Mesenchymal stem cell (in vitro differentiated cells and primary cell): ENCODE measurements at regions not wholly inside any gene's neighbourhood (a gene's known extent, or its start where the extent isn't known, plus 50 kb on each side); places are given as distances from the start of the nearest gene placed in this dataset.

Source experiments
- DNase-seq: peaks from one replicate; pipeline ENCODE4 v3.0.0-alpha.2; 2013
- H2AFZ ChIP-seq: one replicate; pipeline ENCODE4 v1.6.1; 2013; ENCODE audit warnings: low read depth, mild to moderate bottlenecking, control low read depth, inconsistent platforms, low read length, moderate library complexity
- H2AK5ac ChIP-seq: 2 replicates; pipeline ENCODE4 v1.6.1; 2013; ENCODE audit warnings: low read length, moderate library complexity, mild to moderate bottlenecking, inconsistent platforms; ENCODE audit not compliant: severe bottlenecking
- H2BK120ac ChIP-seq: one replicate; pipeline ENCODE4 v1.6.1; 2013; ENCODE audit warnings: low read depth, mild to moderate bottlenecking, inconsistent platforms, low read length, moderate library complexity
- H2BK12ac ChIP-seq, 2 experiments: one replicate each; pipeline ENCODE4 v1.6.1; 2013; ENCODE audit warnings: inconsistent platforms in 2 of 2, low read length in 2 of 2, mild to moderate bottlenecking in 2 of 2, moderate library complexity in 2 of 2, control low read depth in 1 of 2
- H2BK15ac ChIP-seq: one replicate; pipeline ENCODE4 v1.6.1; 2013; ENCODE audit warnings: mild to moderate bottlenecking, low read depth, inconsistent platforms; ENCODE audit not compliant: poor library complexity, severe bottlenecking
- H2BK5ac ChIP-seq: 2 replicates; pipeline ENCODE4 v1.6.1; 2013; ENCODE audit warnings: low read depth, mild to moderate bottlenecking, low read length, control low read depth, inconsistent platforms; ENCODE audit not compliant: poor library complexity, severe bottlenecking
- H3K14ac ChIP-seq, 2 experiments: one replicate each; pipeline ENCODE4 v1.6.1; 2013; ENCODE audit warnings: inconsistent platforms in 2 of 2, low read length in 2 of 2, control low read depth in 1 of 2, mild to moderate bottlenecking in 1 of 2, moderate library complexity in 1 of 2
- H3K18ac ChIP-seq, 2 experiments: one replicate each; pipeline ENCODE4 v1.6.1; 2013; ENCODE audit warnings: inconsistent platforms in 2 of 2, low read length in 2 of 2, control low read depth in 1 of 2, low read depth in 1 of 2, mild to moderate bottlenecking in 1 of 2
- H3K23ac ChIP-seq, 2 experiments: one replicate each; pipeline ENCODE4 v1.6.1; 2013; ENCODE audit warnings: inconsistent platforms in 2 of 2, low read length in 2 of 2, mild to moderate bottlenecking in 2 of 2, moderate library complexity in 2 of 2, control low read depth in 1 of 2
- H3K27ac ChIP-seq: 2 replicates; pipeline ENCODE4 v1.5.1; 2013; ENCODE audit warnings: mild to moderate bottlenecking, moderate library complexity, low read length, control low read depth, inconsistent platforms; ENCODE audit not compliant: poor library complexity, severe bottlenecking
- H3K27me3 ChIP-seq, 2 experiments: 2 replicates each; pipeline versions ENCODE4 v1.6.1 to v1.7.0; 2013; ENCODE audit warnings: low read length in 2 of 2, mild to moderate bottlenecking in 2 of 2, moderate library complexity in 2 of 2, control low read depth in 1 of 2, inconsistent platforms in 1 of 2; ENCODE audit not compliant: control insufficient read depth in 1 of 2, insufficient read depth in 1 of 2
- H3K36me3 ChIP-seq, 2 experiments: 2 replicates each; pipeline versions ENCODE4 v1.6.1 to v1.7.0; 2013; ENCODE audit warnings: low read length in 2 of 2, control low read depth in 1 of 2, inconsistent platforms in 1 of 2, low read depth in 1 of 2, mild to moderate bottlenecking in 1 of 2; ENCODE audit not compliant: insufficient read depth in 2 of 2, control insufficient read depth in 1 of 2
- H3K4ac ChIP-seq, 2 experiments: one replicate each; pipeline ENCODE4 v1.6.1; 2013; ENCODE audit warnings: inconsistent platforms in 2 of 2, low read length in 2 of 2, mild to moderate bottlenecking in 2 of 2, moderate library complexity in 2 of 2, control low read depth in 1 of 2, low read depth in 1 of 2
- H3K4me1 ChIP-seq: 2 replicates; pipeline ENCODE4 v1.6.1; 2013; ENCODE audit warnings: low read depth, low read length, control low read depth; ENCODE audit not compliant: control insufficient read depth, insufficient read depth
- H3K4me2 ChIP-seq: 2 replicates; pipeline ENCODE4 v1.6.1; 2013; ENCODE audit warnings: low read length, mild to moderate bottlenecking, inconsistent platforms; ENCODE audit not compliant: poor library complexity, severe bottlenecking
- H3K4me3 ChIP-seq, 2 experiments: 2 replicates each; pipeline versions ENCODE4 v1.5.1 to v1.7.0; 2013; ENCODE audit warnings: low read length in 2 of 2, mild to moderate bottlenecking in 2 of 2, control low read depth in 1 of 2, low read depth in 1 of 2; ENCODE audit not compliant: insufficient read depth in 1 of 2
- H3K79me1 ChIP-seq: replicated peaks from 2 replicates; pipeline ENCODE4 v1.6.1; 2013; ENCODE audit warnings: mild to moderate bottlenecking, control low read depth, low read length, inconsistent platforms; ENCODE audit not compliant: poor library complexity, severe bottlenecking
- H3K9ac ChIP-seq: 2 replicates; pipeline ENCODE4 v1.7.0; 2013; ENCODE audit warnings: mild to moderate bottlenecking, low read length, moderate library complexity
- H3K9me3 ChIP-seq: 2 replicates; pipeline ENCODE4 v1.7.0; 2013; ENCODE audit warnings: mild to moderate bottlenecking, low read length; ENCODE audit not compliant: control insufficient read depth
- H4K8ac ChIP-seq: one replicate; pipeline ENCODE4 v1.6.1; 2013; ENCODE audit warnings: inconsistent platforms, mild to moderate bottlenecking, low read length, moderate library complexity
- H4K91ac ChIP-seq: one replicate; pipeline ENCODE4 v1.6.1; 2013; ENCODE audit warnings: mild to moderate bottlenecking, low read length, inconsistent platforms
- WGBS: methylation state at CpG from one replicate; pipeline ENCODE4 v1.1.7; 2013; ENCODE audit warnings: mixed read lengths; 5-methylcytosine and 5-hydroxymethylcytosine counted together

DNA sequence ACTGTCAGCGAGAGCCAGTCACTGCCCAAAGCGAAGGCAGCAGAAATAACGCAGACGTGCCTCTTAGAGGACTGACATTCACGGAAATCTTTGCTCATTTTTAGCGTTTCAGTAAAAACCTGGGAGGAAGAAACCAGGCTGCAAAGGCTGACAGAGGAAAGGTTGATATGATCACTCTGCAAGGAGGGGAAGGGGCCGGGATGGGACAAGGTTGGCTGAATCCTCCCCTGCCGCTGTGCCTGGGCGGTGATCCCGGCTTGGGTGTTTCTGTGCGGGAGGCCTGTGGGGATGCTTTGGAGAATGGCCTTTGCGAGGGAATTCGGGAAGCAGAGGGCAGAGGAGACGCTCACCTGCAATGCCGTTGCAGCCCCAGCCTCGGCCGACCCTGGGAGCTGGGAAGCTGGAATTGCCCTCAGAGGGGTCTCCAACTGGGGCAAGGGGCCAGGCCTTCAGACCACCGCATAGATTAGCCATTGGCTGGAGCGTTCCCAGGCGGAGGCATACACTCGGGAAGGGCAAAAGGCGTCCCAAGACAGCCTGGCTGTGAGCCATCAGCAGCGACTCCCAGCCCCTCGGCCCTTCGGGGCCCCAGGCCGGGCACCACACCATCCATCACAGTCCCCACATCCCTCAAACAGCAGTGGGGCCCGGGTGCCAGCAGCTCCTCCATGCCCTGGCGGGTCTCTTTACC lies 111.7 kb upstream of the GPC1 start:
- Histone ChIP-seq H2AFZ (no peak overlapping the region), H3K9me3 (no peaks in the 10 kb centered on the region), H2BK120ac (no peak overlapping the region), H2AK5ac (no peak overlapping the region), H3K18ac (no peak overlapping the region), H3K4ac (no peak overlapping the region), H3K79me1 (no peaks in the 10 kb centered on the region), H2BK12ac (no peak overlapping the region), H3K27me3 (peaks cover 0 to 63% of the 10 kb centered on the region in 2 experiments), H3K14ac (no peak overlapping the region), H3K9ac (no peak overlapping the region), H3K36me3 (no peaks in the 10 kb centered on the region), H2BK15ac (peak overlapping the region; percentile 13), H3K4me3 (no peak overlapping the region), H4K8ac (no peak overlapping the region), H3K4me1 (no peaks in the 10 kb centered on the region), H3K27ac (no peak overlapping the region), H2BK5ac (no peak overlapping the region), H3K23ac (no peak overlapping the region), H3K4me2 (no peak overlapping the region), H4K91ac (no peak overlapping the region)
- no peak for DNase-seq
- 86% methylated on average over 28 of the region's 28 CpGs for WGBS

- H3K4ac ChIP-seq, result no peak overlapping the region
- H2AFZ ChIP-seq, result no peak overlapping the region
- H3K4me3 ChIP-seq, result no peak overlapping the region
- H3K9ac ChIP-seq, result no peak overlapping the region
- no peaks in the 10 kb centered on the region for H3K9me3 ChIP-seq
- no peak overlapping the region for H4K8ac ChIP-seq
- H4K91ac ChIP-seq, result no peak overlapping the region
- no peaks in the 10 kb centered on the region for H3K79me1 ChIP-seq
- H3K36me3 ChIP-seq, result no peaks in the 10 kb centered on the region
- WGBS, result 77% methylated on average over 25 of the region's 25 CpGs
- H3K4me2 ChIP-seq, result no peak overlapping the region
- H2BK5ac ChIP-seq, result no peak overlapping the region
- H3K27ac ChIP-seq, result no peak overlapping the region
- H3K4me1 ChIP-seq, result no peaks in the 10 kb centered on the region
- no peak overlapping the region for H2AK5ac ChIP-seq
- H2BK120ac ChIP-seq, result no peak overlapping the region
- no peak overlapping the region for H3K18ac ChIP-seq
- no peak overlapping the region for H3K14ac ChIP-seq
- no peak for DNase-seq
- no peak overlapping the region for H3K23ac ChIP-seq
- H3K27me3 ChIP-seq, result peaks cover 0 to 65% of the 10 kb centered on the region in 2 experiments
- H2BK12ac ChIP-seq, result no peak overlapping the region
- H2BK15ac ChIP-seq, result no peak overlapping the region
Observed at GRCh38 chr2:240324312-240325015, 111.0 kb upstream of the GPC1 start.

GRCh38 chr2:240325016-240326007 lies 110.2 kb upstream of the GPC1 start:
- Histone ChIP-seq H3K36me3 (no peaks in the 10 kb centered on the region), H4K8ac (no peak overlapping the region), H3K4me1 (no peaks in the 10 kb centered on the region)

GRCh38 chr2:240326246-240326645 lies 109.2 kb upstream of the GPC1 start:
- no peaks in the 10 kb centered on the region for H3K79me1 ChIP-seq
- H2BK12ac ChIP-seq, result no peak overlapping the region
- no peak overlapping the region for H3K4ac ChIP-seq
- H4K8ac ChIP-seq, result no peak overlapping the region
- no peak overlapping the region for H4K91ac ChIP-seq
- no peak overlapping the region for H3K23ac ChIP-seq
- H2BK120ac ChIP-seq, result no peak overlapping the region
- no peak overlapping the region for H2BK15ac ChIP-seq
- no peak overlapping the region for H3K4me2 ChIP-seq
- DNase-seq, result peak; percentile 6
- H2BK5ac ChIP-seq, result no peak overlapping the region
- H3K9me3 ChIP-seq, result no peaks in the 10 kb centered on the region
- H3K27ac ChIP-seq, result no peak overlapping the region
- no peak overlapping the region for H3K18ac ChIP-seq
- H2AK5ac ChIP-seq, result no peak overlapping the region
- no peaks in the 10 kb centered on the region for H3K4me1 ChIP-seq
- H3K9ac ChIP-seq, result no peak overlapping the region
- H3K36me3 ChIP-seq, result no peaks in the 10 kb centered on the region
- WGBS, result 27% methylated on average over 4 of the region's 4 CpGs
- no peak overlapping the region for H2AFZ ChIP-seq
- H3K27me3 ChIP-seq, result peaks cover 0 to 70% of the 10 kb centered on the region in 2 experiments
- no peak overlapping the region for H3K4me3 ChIP-seq
- H3K14ac ChIP-seq, result no peak overlapping the region

More at GRCh38 chr2:240325016-240326007, 110.2 kb upstream of the GPC1 start:
- Histone ChIP-seq H2AFZ (no peak overlapping the region), H3K18ac (no peak overlapping the region), H2AK5ac (no peak overlapping the region), H3K4me3 (no peak overlapping the region), H4K91ac (no peak overlapping the region), H3K9me3 (no peaks in the 10 kb centered on the region), H2BK15ac (no peak overlapping the region), H3K14ac (no peak overlapping the region), H3K27ac (no peak overlapping the region), H3K4me2 (no peak overlapping the region), H3K4ac (no peak overlapping the region), H3K27me3 (peaks cover 0 to 67% of the 10 kb centered on the region in 2 experiments), H2BK120ac (no peak overlapping the region), H2BK12ac (no peak overlapping the region), H3K9ac (no peak overlapping the region), H2BK5ac (no peak overlapping the region), H3K23ac (no peak overlapping the region), H3K79me1 (no peaks in the 10 kb centered on the region)
- no peak for DNase-seq
- 86% methylated on average over 25 of the region's 25 CpGs for WGBS
